ENCODE measurements at regions not wholly inside any gene's neighbourhood (a gene's known extent, or its start where the extent isn't known, plus 50 kb on each side); places are given as distances from the start of the nearest gene placed in this dataset.

- peaks cover 35% of the 10 kb centered on the region; the same call in 1 of the 2 replicates for H3K9me3 ChIP-seq (ENCODE audit: control insufficient read depth, insufficient read depth, low read length)
- peaks cover 4% of the 10 kb centered on the region; the same call in 1 of the 2 replicates for H3K4me1 ChIP-seq (ENCODE audit: control insufficient read depth, insufficient read depth, low read length)
- H3K27me3 ChIP-seq (ENCODE audit: control insufficient read depth, insufficient read depth, low read length): no peaks in the 10 kb centered on the region
- no peak overlapping the region for H3K27ac ChIP-seq (ENCODE audit: low read depth, low read length)
- no peaks in the 10 kb centered on the region for H3K36me3 ChIP-seq (ENCODE audit: control insufficient read depth, insufficient read depth, low read length)
- H3K9ac ChIP-seq (ENCODE audit: low read depth, low read length): no peak overlapping the region
- H3K4me3 ChIP-seq (ENCODE audit: low read depth, low read length): no peak overlapping the region
Measured at GRCh38 chrX:40818236-40818635, 82.9 kb upstream of the MED14 start.

- H3K27ac ChIP-seq (ENCODE audit: low read depth, low read length): no peak overlapping the region
- no peak overlapping the region for H3K9ac ChIP-seq (ENCODE audit: low read depth, low read length)
- H3K4me1 ChIP-seq (ENCODE audit: control insufficient read depth, insufficient read depth, low read length): peaks cover 4% of the 10 kb centered on the region; the same call in 1 of the 2 replicates
- peaks cover 17% of the 10 kb centered on the region for H3K9me3 ChIP-seq (ENCODE audit: control insufficient read depth, insufficient read depth, low read length)
- H3K4me3 ChIP-seq (ENCODE audit: low read depth, low read length): no peak overlapping the region
- no peaks in the 10 kb centered on the region for H3K36me3 ChIP-seq (ENCODE audit: control insufficient read depth, insufficient read depth, low read length)
- no peaks in the 10 kb centered on the region for H3K27me3 ChIP-seq (ENCODE audit: control insufficient read depth, insufficient read depth, low read length)
Measured at GRCh38 chrX:40821780-40822179, 86.4 kb upstream of the MED14 start.

- Histone ChIP-seq H3K36me3 (ENCODE audit: control insufficient read depth, insufficient read depth, low read length) (no peaks in the 10 kb centered on the region), H3K9me3 (ENCODE audit: control insufficient read depth, insufficient read depth, low read length) (peaks cover 10% of the 10 kb centered on the region), H3K4me3 (ENCODE audit: low read depth, low read length) (no peak overlapping the region), H3K4me1 (ENCODE audit: control insufficient read depth, insufficient read depth, low read length) (no peaks in the 10 kb centered on the region), H3K9ac (ENCODE audit: low read depth, low read length) (no peak overlapping the region), H3K27ac (ENCODE audit: low read depth, low read length) (no peak overlapping the region), H3K27me3 (ENCODE audit: control insufficient read depth, insufficient read depth, low read length) (no peaks in the 10 kb centered on the region)
Measured at GRCh38 chrX:40827331-40827730, 92.0 kb upstream of the MED14 start.

- Histone ChIP-seq H3K27me3 (ENCODE audit: control insufficient read depth, insufficient read depth, low read length) (no peaks in the 10 kb centered on the region), H3K9ac (ENCODE audit: low read depth, low read length) (no peak overlapping the region), H3K4me1 (ENCODE audit: control insufficient read depth, insufficient read depth, low read length) (no peaks in the 10 kb centered on the region), H3K27ac (ENCODE audit: low read depth, low read length) (no peak overlapping the region), H3K9me3 (ENCODE audit: control insufficient read depth, insufficient read depth, low read length) (no peaks in the 10 kb centered on the region), H3K36me3 (ENCODE audit: control insufficient read depth, insufficient read depth, low read length) (no peaks in the 10 kb centered on the region), H3K4me3 (ENCODE audit: low read depth, low read length) (no peak overlapping the region)
Measured at GRCh38 chrX:40831750-40832149, 96.4 kb upstream of the MED14 start.

- no peak overlapping the region for H3K27ac ChIP-seq (ENCODE audit: low read depth, low read length)
- no peak overlapping the region for H3K4me3 ChIP-seq (ENCODE audit: low read depth, low read length)
- peaks cover under 1% of the 10 kb centered on the region; the same call in 1 of the 2 replicates for H3K9me3 ChIP-seq (ENCODE audit: control insufficient read depth, insufficient read depth, low read length)
- no peak overlapping the region for H3K9ac ChIP-seq (ENCODE audit: low read depth, low read length)
- H3K4me1 ChIP-seq (ENCODE audit: control insufficient read depth, insufficient read depth, low read length): no peaks in the 10 kb centered on the region
- no peaks in the 10 kb centered on the region for H3K27me3 ChIP-seq (ENCODE audit: control insufficient read depth, insufficient read depth, low read length)
- no peaks in the 10 kb centered on the region for H3K36me3 ChIP-seq (ENCODE audit: control insufficient read depth, insufficient read depth, low read length)
Measured at GRCh38 chrX:40832723-40833122, 97.4 kb upstream of the MED14 start.

GRCh38 chrX:40834225-40834624, 98.9 kb upstream of the MED14 start:
- no peaks in the 10 kb centered on the region for H3K27me3 ChIP-seq (ENCODE audit: control insufficient read depth, insufficient read depth, low read length)
- no peak overlapping the region for H3K27ac ChIP-seq (ENCODE audit: low read depth, low read length)
- H3K9ac ChIP-seq (ENCODE audit: low read depth, low read length): no peak overlapping the region
- peaks cover 10% of the 10 kb centered on the region for H3K9me3 ChIP-seq (ENCODE audit: control insufficient read depth, insufficient read depth, low read length)
- H3K4me1 ChIP-seq (ENCODE audit: control insufficient read depth, insufficient read depth, low read length): no peaks in the 10 kb centered on the region
- H3K4me3 ChIP-seq (ENCODE audit: low read depth, low read length): no peak overlapping the region
- H3K36me3 ChIP-seq (ENCODE audit: control insufficient read depth, insufficient read depth, low read length): no peaks in the 10 kb centered on the region

- Histone ChIP-seq H3K27me3 (ENCODE audit: control insufficient read depth, insufficient read depth, low read length) (no peaks in the 10 kb centered on the region), H3K36me3 (ENCODE audit: control insufficient read depth, insufficient read depth, low read length) (no peaks in the 10 kb centered on the region), H3K9me3 (ENCODE audit: control insufficient read depth, insufficient read depth, low read length) (peaks cover 20% of the 10 kb centered on the region), H3K27ac (ENCODE audit: low read depth, low read length) (no peak overlapping the region), H3K9ac (ENCODE audit: low read depth, low read length) (no peak overlapping the region), H3K4me3 (ENCODE audit: low read depth, low read length) (no peak overlapping the region), H3K4me1 (ENCODE audit: control insufficient read depth, insufficient read depth, low read length) (no peaks in the 10 kb centered on the region)
Measured at GRCh38 chrX:40835526-40835925, 100.2 kb upstream of the MED14 start.

- peaks cover 45% of the 10 kb centered on the region for H3K9me3 ChIP-seq (ENCODE audit: control insufficient read depth, insufficient read depth, low read length)
- peaks cover 23% of the 10 kb centered on the region for H3K4me1 ChIP-seq (ENCODE audit: control insufficient read depth, insufficient read depth, low read length)
- H3K36me3 ChIP-seq (ENCODE audit: control insufficient read depth, insufficient read depth, low read length): no peaks in the 10 kb centered on the region; the same call in 1 of the 2 replicates
- no peaks in the 10 kb centered on the region for H3K27me3 ChIP-seq (ENCODE audit: control insufficient read depth, insufficient read depth, low read length)
- H3K4me3 ChIP-seq (ENCODE audit: low read depth, low read length): no peak overlapping the region
- H3K27ac ChIP-seq (ENCODE audit: low read depth, low read length): peak overlapping the region; percentile 94
- H3K9ac ChIP-seq (ENCODE audit: low read depth, low read length): no peak overlapping the region
Measured at GRCh38 chrX:40843643-40844042, 108.3 kb upstream of the MED14 start.

- H3K27ac ChIP-seq (ENCODE audit: low read depth, low read length): peak overlapping the region; percentile 94
Measured at GRCh38 chrX:40844471-40844870, 109.1 kb upstream of the MED14 start.

GRCh38 chrX:40845331-40845911, 110.1 kb upstream of the MED14 start:
- H3K27me3 ChIP-seq (ENCODE audit: control insufficient read depth, insufficient read depth, low read length): no peaks in the 10 kb centered on the region
- H3K36me3 ChIP-seq (ENCODE audit: control insufficient read depth, insufficient read depth, low read length): no peaks in the 10 kb centered on the region; the same call in 1 of the 2 replicates
- peak overlapping the region; percentile 72 for H3K9ac ChIP-seq (ENCODE audit: low read depth, low read length)
- H3K4me1 ChIP-seq (ENCODE audit: control insufficient read depth, insufficient read depth, low read length): peaks cover 23% of the 10 kb centered on the region
- peaks cover 30% of the 10 kb centered on the region for H3K9me3 ChIP-seq (ENCODE audit: control insufficient read depth, insufficient read depth, low read length)
- H3K4me3 ChIP-seq (ENCODE audit: low read depth, low read length): peak overlapping the region; percentile 41
- peak overlapping the region; percentile 94 for H3K27ac ChIP-seq (ENCODE audit: low read depth, low read length)

More at GRCh38 chrX:40844471-40844870, 109.1 kb upstream of the MED14 start:
- Histone ChIP-seq H3K9me3 (ENCODE audit: control insufficient read depth, insufficient read depth, low read length) (peaks cover 37% of the 10 kb centered on the region), H3K36me3 (ENCODE audit: control insufficient read depth, insufficient read depth, low read length) (no peaks in the 10 kb centered on the region; the same call in 1 of the 2 replicates), H3K4me1 (ENCODE audit: control insufficient read depth, insufficient read depth, low read length) (peaks cover 23% of the 10 kb centered on the region), H3K9ac (ENCODE audit: low read depth, low read length) (peak overlapping the region; percentile 16), H3K27me3 (ENCODE audit: control insufficient read depth, insufficient read depth, low read length) (no peaks in the 10 kb centered on the region), H3K4me3 (ENCODE audit: low read depth, low read length) (peak overlapping the region; percentile 21; the same call in 1 of the 2 replicates)

GRCh38 chrX:40849906-40850823, 114.8 kb upstream of the MED14 start:
- H3K9ac ChIP-seq (ENCODE audit: low read depth, low read length): no peak overlapping the region
- no peaks in the 10 kb centered on the region for H3K36me3 ChIP-seq (ENCODE audit: control insufficient read depth, insufficient read depth, low read length)
- no peak overlapping the region for H3K4me3 ChIP-seq (ENCODE audit: low read depth, low read length)
- no peak overlapping the region for H3K27ac ChIP-seq (ENCODE audit: low read depth, low read length)
- peaks cover 40% of the 10 kb centered on the region for H3K4me1 ChIP-seq (ENCODE audit: control insufficient read depth, insufficient read depth, low read length)
- no peaks in the 10 kb centered on the region for H3K27me3 ChIP-seq (ENCODE audit: control insufficient read depth, insufficient read depth, low read length)
- no peaks in the 10 kb centered on the region for H3K9me3 ChIP-seq (ENCODE audit: control insufficient read depth, insufficient read depth, low read length)

Data from HUES48 (cell line).